OCI-LY3 (cell line): ENCODE measurements at regions not wholly inside any gene's neighbourhood (a gene's known extent, or its start where the extent isn't known, plus 50 kb on each side); places are given as distances from the start of the nearest gene placed in this dataset.

ENCODE experiments used
- EZH2phosphoT487 ChIP-seq: fragments of 200-600 bp; shearing (Covaris generic); IDR thresholded peaks from 2 replicates; pipeline ENCODE4 v1.6.1; 2018; ENCODE audit warnings: antibody characterized with exemption, mixed run types, low read depth
- TF ChIP-seq, protein P1 (sequence below): fragments of 200-600, 300-600 bp; sonication (generic); IDR thresholded peaks from 2 replicates; pipeline ENCODE4 v1.5.1; 2014; ENCODE audit warnings: antibody characterized with exemption, low read length, low read depth

DNA sequence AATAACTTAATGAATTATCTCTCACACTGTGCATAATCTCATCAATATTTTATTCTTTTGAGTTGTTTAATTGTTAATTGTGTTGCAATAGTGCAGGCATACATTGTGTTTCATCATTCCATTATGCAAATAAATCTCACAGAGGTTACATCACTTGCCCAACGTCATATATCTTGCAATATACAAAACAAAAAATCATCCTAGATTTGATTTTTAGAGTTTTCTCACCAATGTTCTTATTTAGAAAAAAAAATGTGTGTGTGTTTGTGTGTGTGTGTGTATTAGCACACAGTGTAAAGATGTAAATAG lies 662.5 kb upstream of the GBE1 start:
- TF ChIP-seq, protein P1, sequence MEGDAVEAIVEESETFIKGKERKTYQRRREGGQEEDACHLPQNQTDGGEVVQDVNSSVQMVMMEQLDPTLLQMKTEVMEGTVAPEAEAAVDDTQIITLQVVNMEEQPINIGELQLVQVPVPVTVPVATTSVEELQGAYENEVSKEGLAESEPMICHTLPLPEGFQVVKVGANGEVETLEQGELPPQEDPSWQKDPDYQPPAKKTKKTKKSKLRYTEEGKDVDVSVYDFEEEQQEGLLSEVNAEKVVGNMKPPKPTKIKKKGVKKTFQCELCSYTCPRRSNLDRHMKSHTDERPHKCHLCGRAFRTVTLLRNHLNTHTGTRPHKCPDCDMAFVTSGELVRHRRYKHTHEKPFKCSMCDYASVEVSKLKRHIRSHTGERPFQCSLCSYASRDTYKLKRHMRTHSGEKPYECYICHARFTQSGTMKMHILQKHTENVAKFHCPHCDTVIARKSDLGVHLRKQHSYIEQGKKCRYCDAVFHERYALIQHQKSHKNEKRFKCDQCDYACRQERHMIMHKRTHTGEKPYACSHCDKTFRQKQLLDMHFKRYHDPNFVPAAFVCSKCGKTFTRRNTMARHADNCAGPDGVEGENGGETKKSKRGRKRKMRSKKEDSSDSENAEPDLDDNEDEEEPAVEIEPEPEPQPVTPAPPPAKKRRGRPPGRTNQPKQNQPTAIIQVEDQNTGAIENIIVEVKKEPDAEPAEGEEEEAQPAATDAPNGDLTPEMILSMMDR = no peak
- TF ChIP-seq EZH2phosphoT487 = no peak
